Left lung (tissue), 4 donors: ENCODE measurements at regions not wholly inside any gene's neighbourhood (a gene's known extent, or its start where the extent isn't known, plus 50 kb on each side); places are given as distances from the start of the nearest gene placed in this dataset.

ENCODE experiments used
- ATAC-seq: fragments of 200-7000 bp; cut with Tn5 transposase; one replicate; pipeline ENCODE4 v1.9.1; 2020; ENCODE audit warnings: moderate library complexity
- DNase-seq, 4 donors: peaks; one replicate each; pipeline ENCODE4 v3.0.0-alpha.2; 2013 to 2020
- H3K27ac ChIP-seq, 2 donors: fragments of 200-600 bp; sonication (generic) in 1 of 2; one replicate each; pipeline versions ENCODE4 v1.5.0 to v1.8.0; 2020 to 2021
- H3K27me3 ChIP-seq, 2 donors: fragments of 200-600 bp; sonication (generic) in 1 of 2; one replicate each; pipeline versions ENCODE4 v1.5.0 to v1.8.0; 2020 to 2021
- H3K36me3 ChIP-seq, 2 donors: fragments of 200-600 bp; sonication (generic) in 1 of 2; one replicate each; pipeline versions ENCODE4 v1.5.0 to v1.8.0; 2020 to 2021
- H3K4me1 ChIP-seq, 2 donors: fragments of 200-600 bp; one replicate each; pipeline ENCODE4 v1.8.0; 2021
- H3K4me3 ChIP-seq, 2 donors: fragments of 200-600 bp; sonication (generic) in 1 of 2; one replicate each; pipeline versions ENCODE4 v1.5.0 to v1.8.0; 2020 to 2021; ENCODE audit warnings: mild to moderate bottlenecking in 1 of 2
- H3K9me3 ChIP-seq, 2 donors: fragments of 200-600 bp; sonication (generic) in 1 of 2; one replicate each; pipeline versions ENCODE4 v1.5.0 to v1.8.0; 2020 to 2021
- CTCF ChIP-seq, 2 donors: fragments of 200-600 bp; sonication (generic) in 1 of 2; IDR thresholded peaks; one replicate each; pipeline versions ENCODE4 v1.5.0 to v1.8.0; 2021; ENCODE audit warnings: antibody characterized with exemption in 2 of 2
- intact Hi-C, 2 donors: fragments of 100-400 bp; cut with DNase I; formaldehyde crosslinking; loops; one replicate each; pipeline versions ENCODE4 v1.11.2 to v1.14.2; 2022
- donor health status: DM: no; HTN: yes; CAD: no.
- donor health status: DM: no; HTN: no; CAD: no.

GRCh38 chr1:218614031-218614430 is 268.9 kb downstream of the TGFB2 start:
- H3K4me3 ChIP-seq, result no peak overlapping the region
- no peak for TF ChIP-seq CTCF (IDR thresholded peaks at IDR 0.05)
- H3K27me3 ChIP-seq, result no peaks in the 10 kb centered on the region

GRCh38 chr1:218616681-218617080 is 271.5 kb downstream of the TGFB2 start:
- no peaks in the 10 kb centered on the region for H3K27me3 ChIP-seq
- peaks cover 0 to 7% of the 10 kb centered on the region in 2 donors for H3K9me3 ChIP-seq
- H3K4me3 ChIP-seq, result no peak overlapping the region
- no peaks in the 10 kb centered on the region for H3K36me3 ChIP-seq
- intact Hi-C loops, result no loop called here
- no peak overlapping the region for H3K27ac ChIP-seq
- DNase-seq, result peak in 2 of 4 donors; percentile 19 to 25
- no peak for TF ChIP-seq CTCF (IDR thresholded peaks at IDR 0.05)
- no peak for ATAC-seq
- H3K4me1 ChIP-seq, result peaks cover 0 to 3% of the 10 kb centered on the region in 2 donors

More at GRCh38 chr1:218614031-218614430, 268.9 kb downstream of the TGFB2 start:
- intact Hi-C loops, result no loop called here
- no peaks in the 10 kb centered on the region for H3K36me3 ChIP-seq
- DNase-seq (no peak), ATAC-seq (no peak)
- H3K27ac ChIP-seq, result no peak overlapping the region
- no peaks in the 10 kb centered on the region for H3K4me1 ChIP-seq
- peaks cover 0 to 7% of the 10 kb centered on the region in 2 donors for H3K9me3 ChIP-seq

- Histone ChIP-seq H3K27me3 (no peaks in the 10 kb centered on the region), H3K4me1 (peaks cover 0 to 3% of the 10 kb centered on the region in 2 donors), H3K9me3 (peaks cover 0 to 7% of the 10 kb centered on the region in 2 donors), H3K36me3 (no peaks in the 10 kb centered on the region), H3K27ac (no peak overlapping the region), H3K4me3 (no peak overlapping the region)
- TF ChIP-seq CTCF (IDR thresholded peaks at IDR 0.05), result no peak
- intact Hi-C loops, result no loop called here
- no peak for DNase-seq
- peak; percentile 38 for ATAC-seq
Observed at GRCh38 chr1:218617986-218618385, 272.9 kb downstream of the TGFB2 start.

GRCh38 chr1:218620956-218621355 is 275.8 kb downstream of the TGFB2 start:
- no peaks in the 10 kb centered on the region for H3K36me3 ChIP-seq
- H3K4me3 ChIP-seq, result no peak overlapping the region
- intact Hi-C loops, result no loop called here
- H3K9me3 ChIP-seq, result no peaks in the 10 kb centered on the region
- H3K27me3 ChIP-seq, result no peaks in the 10 kb centered on the region
- DNase-seq (no peak), ATAC-seq (peak; percentile 19)
- peaks cover 0 to 3% of the 10 kb centered on the region in 2 donors for H3K4me1 ChIP-seq
- no peak for TF ChIP-seq CTCF (IDR thresholded peaks at IDR 0.05)
- no peak overlapping the region for H3K27ac ChIP-seq

- no peaks in the 10 kb centered on the region for H3K36me3 ChIP-seq
- intact Hi-C loops, result no loop called here
- no peaks in the 10 kb centered on the region for H3K27me3 ChIP-seq
Observed at GRCh38 chr1:218624052-218624451, 278.9 kb downstream of the TGFB2 start.

More at GRCh38 chr1:218624052-218624451, 278.9 kb downstream of the TGFB2 start:
- peaks cover 0 to 5% of the 10 kb centered on the region in 2 donors for H3K9me3 ChIP-seq
- no peak overlapping the region for H3K27ac ChIP-seq
- H3K4me1 ChIP-seq, result peaks cover 0 to 3% of the 10 kb centered on the region in 2 donors
- TF ChIP-seq CTCF (IDR thresholded peaks at IDR 0.05), result no peak
- DNase-seq (no peak), ATAC-seq (no peak)
- no peak overlapping the region for H3K4me3 ChIP-seq
